Caco-2 (cell line): ENCODE measurements at regions not wholly inside any gene's neighbourhood (a gene's known extent, or its start where the extent isn't known, plus 50 kb on each side); places are given as distances from the start of the nearest gene placed in this dataset.

ENCODE experiments used
- BruUV-seq: library from RNA; stranded (reverse); fragments of 400-500 nt; replicated peaks from 2 replicates; lab custom pipeline; 2021; lab: Mats Ljungman, UMichigan
- CTCF ChIA-PET: fragments of 300-600 bp; sonication (Branson Sonifier 250); formaldehyde crosslinking; loops from one replicate; lab custom pipeline; 2022; ENCODE audit warnings: antibody characterized with exemption; lab: Charles Lee
- POLR2A ChIA-PET: fragments of 300-600 bp; sonication (Branson Sonifier 250); formaldehyde crosslinking; loops from one replicate; lab custom pipeline; 2022; ENCODE audit warnings: antibody characterized with exemption; lab: Charles Lee
- DNase-seq, 2 experiments: peaks; one replicate each; pipeline versions ENCODE4 v3.0.0 to v3.0.0-alpha.2; 2020 to 2022
- H3K27me3 ChIP-seq: replicated peaks from 2 replicates; pipeline ENCODE4 v1.6.0; 2011; ENCODE audit warnings: low read length; ENCODE audit not compliant: control insufficient read depth, insufficient read depth
- H3K36me3 ChIP-seq: 2 replicates; pipeline ENCODE4 v1.5.1; 2011; ENCODE audit warnings: low read length; ENCODE audit not compliant: control insufficient read depth, insufficient read depth
- H3K4me1 ChIP-seq: fragments of 250-450 bp; sonication (Bioruptor Pico); 2 replicates; pipeline ENCODE4 v1.5.1; 2020; ENCODE audit warnings: mild to moderate bottlenecking
- H3K4me3 ChIP-seq: 2 replicates; pipeline ENCODE4 v1.5.1; 2011; ENCODE audit warnings: low read depth, mild to moderate bottlenecking, control low read depth, low read length
- H3K9me3 ChIP-seq: fragments of 250-450 bp; sonication (Bioruptor Pico); 2 replicates; pipeline ENCODE4 v1.5.1; 2020; ENCODE audit warnings: mild to moderate bottlenecking, moderate library complexity
- H3K27ac Mint-ChIP-seq: one replicate; pipeline ENCODE4 v1.8.0; 2022; ENCODE audit warnings: mixed read lengths; ENCODE audit not compliant: unreplicated experiment
- H3K27me3 Mint-ChIP-seq: one replicate; pipeline ENCODE4 v1.8.0; 2022; ENCODE audit warnings: mixed read lengths; ENCODE audit not compliant: insufficient read depth, unreplicated experiment
- H3K36me3 Mint-ChIP-seq: one replicate; pipeline ENCODE4 v1.8.0; 2022; ENCODE audit warnings: mild to moderate bottlenecking, mixed read lengths; ENCODE audit not compliant: insufficient read depth, unreplicated experiment
- H3K4me1 Mint-ChIP-seq: one replicate; pipeline ENCODE4 v1.8.0; 2022; ENCODE audit warnings: low read depth, mixed read lengths; ENCODE audit not compliant: unreplicated experiment
- H3K4me3 Mint-ChIP-seq: one replicate; pipeline ENCODE4 v1.8.0; 2022; ENCODE audit warnings: mild to moderate bottlenecking, moderate library complexity, mixed read lengths; ENCODE audit not compliant: unreplicated experiment
- H3K9me3 Mint-ChIP-seq: one replicate; pipeline ENCODE4 v1.8.0; 2022; ENCODE audit warnings: mixed read lengths; ENCODE audit not compliant: unreplicated experiment
- intact Hi-C: fragments of 100-400 bp; cut with micrococcal nuclease; formaldehyde crosslinking; loops from one replicate; pipeline ENCODE4 v1.10.0; 2022; ENCODE audit not compliant: unreplicated experiment
- TF ChIP-seq, protein P1 (sequence below), 2 experiments: fragments of 200-600 bp in 1 of 2; IDR thresholded peaks; 1 replicate in 1 of 2; 2 replicates in 1 of 2; pipeline versions ENCODE4 v1.5.1 to v1.8.0; 2011 to 2022; ENCODE audit warnings: antibody characterized with exemption in 1 of 2, control low read depth in 1 of 2, inconsistent platforms in 1 of 2, low read depth in 1 of 2, low read length in 1 of 2, mild to moderate bottlenecking in 1 of 2, moderate library complexity in 1 of 2; ENCODE audit not compliant: insufficient read depth in 1 of 2, severe bottlenecking in 1 of 2, unreplicated experiment in 1 of 2

DNA sequence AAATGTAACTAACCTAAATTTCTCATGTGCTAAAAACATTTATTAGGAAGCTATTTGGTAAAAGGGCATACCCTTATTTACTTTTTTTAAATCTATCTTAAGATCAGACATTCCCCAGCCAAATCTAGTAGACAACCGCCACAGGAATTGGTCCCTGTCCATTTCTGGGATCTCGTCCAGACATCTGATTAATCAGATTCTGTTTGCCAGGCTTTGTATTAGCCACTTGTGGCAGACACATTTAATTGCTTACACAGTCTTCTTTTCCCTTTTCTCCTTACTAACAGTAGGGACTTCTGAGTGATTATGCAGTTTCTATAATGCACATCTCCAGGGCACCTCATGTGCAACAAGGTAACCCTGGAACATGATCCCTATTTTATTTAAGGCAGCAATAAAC lies 449.0 kb upstream of the RGS18 start:
- CTCF ChIA-PET, result no interaction called here
- intact Hi-C loops, result no loop called here
- Histone ChIP-seq H3K4me1 (no peaks in the 10 kb centered on the region), H3K36me3 (no peaks in the 10 kb centered on the region), H3K9me3 (no peaks in the 10 kb centered on the region), H3K27me3 (no peaks in the 10 kb centered on the region), H3K4me3 (no peak overlapping the region)
- POLR2A ChIA-PET, result no interaction called here
- no peak overlapping the region for H3K27ac Mint-ChIP-seq
- H3K27me3 Mint-ChIP-seq, result no peaks in the 10 kb centered on the region
- H3K4me1 Mint-ChIP-seq, result no peaks in the 10 kb centered on the region
- no peak for DNase-seq
- no peaks in the 10 kb centered on the region for H3K9me3 Mint-ChIP-seq
- no TSS peak for BruUV-seq
- TF ChIP-seq, protein P1, sequence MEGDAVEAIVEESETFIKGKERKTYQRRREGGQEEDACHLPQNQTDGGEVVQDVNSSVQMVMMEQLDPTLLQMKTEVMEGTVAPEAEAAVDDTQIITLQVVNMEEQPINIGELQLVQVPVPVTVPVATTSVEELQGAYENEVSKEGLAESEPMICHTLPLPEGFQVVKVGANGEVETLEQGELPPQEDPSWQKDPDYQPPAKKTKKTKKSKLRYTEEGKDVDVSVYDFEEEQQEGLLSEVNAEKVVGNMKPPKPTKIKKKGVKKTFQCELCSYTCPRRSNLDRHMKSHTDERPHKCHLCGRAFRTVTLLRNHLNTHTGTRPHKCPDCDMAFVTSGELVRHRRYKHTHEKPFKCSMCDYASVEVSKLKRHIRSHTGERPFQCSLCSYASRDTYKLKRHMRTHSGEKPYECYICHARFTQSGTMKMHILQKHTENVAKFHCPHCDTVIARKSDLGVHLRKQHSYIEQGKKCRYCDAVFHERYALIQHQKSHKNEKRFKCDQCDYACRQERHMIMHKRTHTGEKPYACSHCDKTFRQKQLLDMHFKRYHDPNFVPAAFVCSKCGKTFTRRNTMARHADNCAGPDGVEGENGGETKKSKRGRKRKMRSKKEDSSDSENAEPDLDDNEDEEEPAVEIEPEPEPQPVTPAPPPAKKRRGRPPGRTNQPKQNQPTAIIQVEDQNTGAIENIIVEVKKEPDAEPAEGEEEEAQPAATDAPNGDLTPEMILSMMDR (IDR thresholded peaks at IDR 0.05; ENCODE audit: insufficient read depth in 1 of 2, low read depth in 1 of 2, low read length in 1 of 2, severe bottlenecking in 1 of 2, unreplicated experiment in 1 of 2), result no peak
- no peaks in the 10 kb centered on the region for H3K36me3 Mint-ChIP-seq
- no peak overlapping the region for H3K4me3 Mint-ChIP-seq

DNA sequence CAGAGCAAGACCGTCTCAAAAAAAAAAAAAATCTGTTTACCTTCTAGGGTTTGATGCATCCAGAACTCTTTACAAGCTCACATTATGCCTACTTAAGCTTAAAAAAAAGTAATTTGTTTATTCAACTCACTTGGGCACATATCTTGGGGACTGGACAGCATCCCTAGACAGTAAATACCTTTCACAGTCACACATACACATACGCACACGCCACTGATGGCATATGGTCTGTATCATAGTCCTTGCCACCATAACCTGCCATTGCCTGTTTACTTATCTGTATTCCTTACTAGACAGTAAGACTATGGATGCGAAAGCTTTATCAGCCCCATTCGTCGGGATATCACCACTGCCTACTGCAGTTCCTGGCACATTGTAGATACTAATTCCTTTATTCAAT lies 446.3 kb upstream of the RGS18 start:
- CTCF ChIA-PET, result no interaction called here
- POLR2A ChIA-PET, result no interaction called here
- Mint-ChIP-seq H3K27me3 (peaks cover 5% of the 10 kb centered on the region), H3K4me1 (no peaks in the 10 kb centered on the region), H3K36me3 (no peaks in the 10 kb centered on the region), H3K27ac (no peak overlapping the region), H3K4me3 (no peak overlapping the region), H3K9me3 (no peaks in the 10 kb centered on the region)
- BruUV-seq, result no TSS peak
- no peaks in the 10 kb centered on the region for H3K36me3 ChIP-seq
- intact Hi-C loops, result no loop called here
- H3K9me3 ChIP-seq, result no peaks in the 10 kb centered on the region
- TF ChIP-seq, protein P1 (IDR thresholded peaks at IDR 0.05; ENCODE audit: insufficient read depth in 1 of 2, low read depth in 1 of 2, low read length in 1 of 2, severe bottlenecking in 1 of 2, unreplicated experiment in 1 of 2), result no peak
- H3K27me3 ChIP-seq, result no peaks in the 10 kb centered on the region
- no peak overlapping the region for H3K4me3 ChIP-seq
- no peaks in the 10 kb centered on the region for H3K4me1 ChIP-seq
- DNase-seq, result no peak

DNA sequence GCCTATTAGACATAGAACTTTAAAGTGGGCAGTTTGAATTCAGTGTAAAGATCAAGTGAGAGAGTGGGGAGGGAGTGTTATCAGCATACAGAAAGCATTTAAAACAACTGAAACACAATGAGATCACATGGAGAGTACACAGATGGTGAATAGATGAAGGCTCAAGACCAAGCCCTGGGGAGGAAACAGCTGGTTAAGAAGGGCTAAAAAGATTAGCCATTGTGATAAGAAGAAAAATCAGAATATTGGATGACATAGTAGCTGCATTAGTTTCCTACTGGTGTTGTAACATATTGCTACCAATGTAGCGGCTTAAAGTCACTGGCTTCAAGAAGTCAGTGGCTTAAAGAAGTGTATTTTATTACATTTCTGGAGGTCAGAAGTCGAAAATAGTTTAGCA lies 443.4 kb upstream of the RGS18 start:
- TF ChIP-seq, protein P1 (IDR thresholded peaks at IDR 0.05; ENCODE audit: insufficient read depth in 1 of 2, low read depth in 1 of 2, low read length in 1 of 2, severe bottlenecking in 1 of 2, unreplicated experiment in 1 of 2), result no peak
- DNase-seq, result no peak
- Mint-ChIP-seq H3K27me3 (peaks cover 5% of the 10 kb centered on the region), H3K4me1 (no peaks in the 10 kb centered on the region), H3K4me3 (no peak overlapping the region), H3K9me3 (no peaks in the 10 kb centered on the region), H3K27ac (no peak overlapping the region), H3K36me3 (no peaks in the 10 kb centered on the region)
- POLR2A ChIA-PET, result no interaction called here
- no peaks in the 10 kb centered on the region for H3K27me3 ChIP-seq
- no peaks in the 10 kb centered on the region for H3K9me3 ChIP-seq
- H3K4me1 ChIP-seq, result no peaks in the 10 kb centered on the region
- H3K4me3 ChIP-seq, result no peak overlapping the region
- intact Hi-C loops, result no loop called here
- H3K36me3 ChIP-seq, result no peaks in the 10 kb centered on the region
- CTCF ChIA-PET, result no interaction called here
- BruUV-seq, result no TSS peak
